ENCODE measurements at regions not wholly inside any gene's neighbourhood (a gene's known extent, or its start where the extent isn't known, plus 50 kb on each side); places are given as distances from the start of the nearest gene placed in this dataset.
"Not testable (repeated sequence)": the region's sequence is repeated elsewhere in the genome, so short reads cannot be mapped to it uniquely, and the experiment has no call there.

GRCh38 chr5:25990771-25991170 is 1047.6 kb downstream of the CDH9 start:
- DNase-seq: no peak

GRCh38 chr5:25979086-25979485 is 1059.3 kb downstream of the CDH9 start:
- no peak for DNase-seq

- DNase-seq: no peak
These were observed 1062.5 kb downstream of the CDH9 start for GRCh38 chr5:25975885-25976284.

- no peak for DNase-seq
These were observed 1063.9 kb downstream of the CDH9 start for GRCh38 chr5:25974451-25974850.

- no peak for DNase-seq
These were observed 1067.4 kb downstream of the CDH9 start for GRCh38 chr5:25970906-25971489.

GRCh38 chr5:25969042-25969441 is 1069.3 kb downstream of the CDH9 start:
- DNase-seq: not testable (repeated sequence)

GRCh38 chr5:25964009-25964372 is 1074.4 kb downstream of the CDH9 start:
- peak in 1 of 3 donors; percentile 2 for DNase-seq

- peak in 1 of 3 donors; percentile 50 for DNase-seq
These were observed 1075.0 kb downstream of the CDH9 start for GRCh38 chr5:25963251-25964008.

- peak in 1 of 3 donors; percentile 2 for DNase-seq
These were observed 1083.0 kb downstream of the CDH9 start for GRCh38 chr5:25955337-25955736.

- DNase-seq: no peak
These were observed 1087.7 kb downstream of the CDH9 start for GRCh38 chr5:25950681-25951080.

GRCh38 chr5:25948278-25948677 is 1090.1 kb downstream of the CDH9 start:
- no peak for DNase-seq

GRCh38 chr5:25944786-25945185 is 1093.6 kb downstream of the CDH9 start:
- peak in 1 of 3 donors; percentile 40 for DNase-seq

- DNase-seq: no peak
These were observed 1129.2 kb downstream of the CDH9 start for GRCh38 chr5:25909163-25909562.

- no peak for DNase-seq
These were observed 1132.7 kb downstream of the CDH9 start for GRCh38 chr5:25905646-25906045.

GRCh38 chr5:25892211-25892610 is 1146.2 kb downstream of the CDH9 start:
- DNase-seq: no peak

GRCh38 chr5:25891691-25892090 is 1146.7 kb downstream of the CDH9 start:
- no peak for DNase-seq

- DNase-seq: no peak
These were observed 1156.9 kb downstream of the CDH9 start for GRCh38 chr5:25881318-25882036.

GRCh38 chr5:25863811-25864210 is 1174.6 kb downstream of the CDH9 start:
- no peak for DNase-seq

GRCh38 chr5:25862276-25862675 is 1176.1 kb downstream of the CDH9 start:
- no peak for DNase-seq

GRCh38 chr5:25858019-25858418 is 1180.4 kb downstream of the CDH9 start:
- no peak for DNase-seq

GRCh38 chr5:25851301-25851700 is 1187.1 kb downstream of the CDH9 start:
- DNase-seq: no peak

GRCh38 chr5:25850581-25850980 is 1187.8 kb downstream of the CDH9 start:
- DNase-seq: no peak

GRCh38 chr5:25849270-25849669 is 1189.1 kb downstream of the CDH9 start:
- no peak for DNase-seq
